Prostate gland (tissue), 2 donors: ENCODE measurements at regions not wholly inside any gene's neighbourhood (a gene's known extent, or its start where the extent isn't known, plus 50 kb on each side); places are given as distances from the start of the nearest gene placed in this dataset.

ENCODE experiments used
- POLR2A ChIP-seq: fragments of 450-650 bp; IDR thresholded peaks from one replicate; pipeline ENCODE4 v1.6.1; 2016; ENCODE audit warnings: antibody characterized with exemption, mild to moderate bottlenecking
- TF ChIP-seq, protein P1 (sequence below), 4 experiments: fragments of 200-600 bp in 2 of 4; fragments of 450-650 bp in 2 of 4; sonication (generic) in 2 of 4; IDR thresholded peaks; 1 replicate in 3 of 4; 2 replicates in 1 of 4; pipeline ENCODE4 v1.5.1; 2016 to 2019; ENCODE audit warnings: antibody characterized with exemption in 4 of 4, mild to moderate bottlenecking in 2 of 4, moderate library complexity in 2 of 4

DNA sequence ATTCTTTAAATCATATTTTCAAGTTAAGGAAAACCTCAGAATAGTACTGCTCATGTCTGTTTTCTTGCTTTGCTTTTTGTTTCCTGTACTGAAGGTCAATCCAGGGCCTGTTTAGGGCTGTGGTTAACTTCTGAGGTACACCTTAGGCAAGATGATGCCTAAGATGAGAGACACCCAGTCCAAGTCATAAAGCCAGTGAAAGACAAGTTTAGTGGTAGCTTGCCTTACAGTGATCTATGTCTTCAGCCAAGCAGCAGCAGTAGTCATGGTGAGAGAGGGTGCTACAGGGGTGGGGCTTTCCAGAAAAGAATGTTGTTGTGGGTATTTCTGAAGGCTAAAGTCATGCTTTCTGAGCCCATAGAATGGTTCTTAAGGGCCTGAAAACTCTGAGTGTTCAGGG is 173.7 kb downstream of the VSIG4 start:
- TF ChIP-seq, protein P1, sequence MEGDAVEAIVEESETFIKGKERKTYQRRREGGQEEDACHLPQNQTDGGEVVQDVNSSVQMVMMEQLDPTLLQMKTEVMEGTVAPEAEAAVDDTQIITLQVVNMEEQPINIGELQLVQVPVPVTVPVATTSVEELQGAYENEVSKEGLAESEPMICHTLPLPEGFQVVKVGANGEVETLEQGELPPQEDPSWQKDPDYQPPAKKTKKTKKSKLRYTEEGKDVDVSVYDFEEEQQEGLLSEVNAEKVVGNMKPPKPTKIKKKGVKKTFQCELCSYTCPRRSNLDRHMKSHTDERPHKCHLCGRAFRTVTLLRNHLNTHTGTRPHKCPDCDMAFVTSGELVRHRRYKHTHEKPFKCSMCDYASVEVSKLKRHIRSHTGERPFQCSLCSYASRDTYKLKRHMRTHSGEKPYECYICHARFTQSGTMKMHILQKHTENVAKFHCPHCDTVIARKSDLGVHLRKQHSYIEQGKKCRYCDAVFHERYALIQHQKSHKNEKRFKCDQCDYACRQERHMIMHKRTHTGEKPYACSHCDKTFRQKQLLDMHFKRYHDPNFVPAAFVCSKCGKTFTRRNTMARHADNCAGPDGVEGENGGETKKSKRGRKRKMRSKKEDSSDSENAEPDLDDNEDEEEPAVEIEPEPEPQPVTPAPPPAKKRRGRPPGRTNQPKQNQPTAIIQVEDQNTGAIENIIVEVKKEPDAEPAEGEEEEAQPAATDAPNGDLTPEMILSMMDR (IDR thresholded peaks at IDR 0.05) = no peak
- no peak for TF ChIP-seq POLR2A
